ENCODE measurements at regions not wholly inside any gene's neighbourhood (a gene's known extent, or its start where the extent isn't known, plus 50 kb on each side); places are given as distances from the start of the nearest gene placed in this dataset.
"Not testable (repeated sequence)": the region's sequence is repeated elsewhere in the genome, so short reads cannot be mapped to it uniquely, and the experiment has no call there.

DNA sequence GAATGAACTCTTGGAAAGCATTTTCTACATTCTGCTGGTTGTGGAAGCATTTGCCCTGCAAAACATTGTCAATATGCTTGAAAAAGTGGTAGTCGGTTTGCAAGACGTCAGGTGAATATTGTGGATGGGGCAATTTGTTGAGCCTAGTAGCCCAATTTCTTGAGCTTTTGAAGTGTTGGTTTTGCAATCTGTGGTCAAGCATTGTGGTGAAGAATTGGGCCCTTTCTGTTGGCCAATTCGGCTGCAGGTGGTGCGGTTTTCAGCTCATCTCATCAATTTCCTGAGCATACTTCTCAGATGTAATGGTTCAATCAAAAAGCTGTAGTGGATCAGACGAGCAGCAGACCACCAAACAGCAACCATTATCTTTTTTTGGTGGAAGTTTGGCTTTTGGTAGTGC, 426.8 kb upstream of the CDH9 start:
- ATAC-seq (no peak), DNase-seq (no peak)
- no peak overlapping the region for H3K4me3 Mint-ChIP-seq
- no peaks in the 10 kb centered on the region for H3K36me3 Mint-ChIP-seq (ENCODE audit: insufficient read depth)
- no peaks in the 10 kb centered on the region for H3K4me1 Mint-ChIP-seq (ENCODE audit: low read depth)
- H3K9me3 Mint-ChIP-seq: peaks cover 8% of the 10 kb centered on the region
- H3K27me3 Mint-ChIP-seq (ENCODE audit: low read depth): no peaks in the 10 kb centered on the region

DNA sequence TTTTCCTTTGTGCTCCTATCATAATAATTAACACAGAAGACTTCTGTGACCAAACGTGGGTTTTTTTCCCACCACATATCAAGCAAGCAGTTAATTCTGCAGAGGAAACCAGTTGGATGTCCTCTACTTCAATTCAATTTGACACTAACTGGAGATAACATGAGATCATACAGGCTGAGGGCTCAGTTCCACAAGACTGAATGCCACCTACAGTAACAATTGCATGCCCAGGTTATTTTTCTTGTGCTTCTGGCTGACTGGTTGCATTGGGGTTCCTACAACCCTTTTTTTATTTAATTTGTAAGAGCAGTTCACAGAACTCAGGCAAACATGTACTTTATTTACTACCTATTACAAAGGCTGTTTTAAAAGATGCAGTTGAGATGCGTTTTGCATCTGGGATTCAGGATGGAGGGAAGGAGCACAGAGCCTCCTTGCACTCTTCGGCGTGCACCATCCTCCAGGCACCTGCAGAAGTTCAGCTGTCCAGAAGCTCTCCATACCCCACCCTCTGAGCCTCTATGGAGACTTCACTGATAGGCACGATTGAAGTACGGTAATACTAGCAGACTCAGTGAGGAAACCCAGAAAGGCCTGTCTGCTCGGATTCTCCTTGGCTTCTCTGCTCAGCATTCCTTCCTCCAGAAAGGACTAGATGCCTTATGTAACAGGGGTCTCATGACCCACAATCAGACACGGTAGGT, 425.2 kb upstream of the CDH9 start:
- no peaks in the 10 kb centered on the region for H3K36me3 Mint-ChIP-seq (ENCODE audit: insufficient read depth)
- DNase-seq (no peak), ATAC-seq (no peak)
- no peaks in the 10 kb centered on the region for H3K4me1 Mint-ChIP-seq (ENCODE audit: low read depth)
- H3K27me3 Mint-ChIP-seq (ENCODE audit: low read depth): no peaks in the 10 kb centered on the region
- H3K9me3 Mint-ChIP-seq: peaks cover 8% of the 10 kb centered on the region
- no peak overlapping the region for H3K4me3 Mint-ChIP-seq

- Mint-ChIP-seq H3K9me3 (peaks cover 8% of the 10 kb centered on the region), H3K36me3 (ENCODE audit: insufficient read depth) (no peaks in the 10 kb centered on the region), H3K27me3 (ENCODE audit: low read depth) (no peaks in the 10 kb centered on the region), H3K4me3 (no peak overlapping the region), H3K4me1 (ENCODE audit: low read depth) (no peaks in the 10 kb centered on the region)
- no peak for DNase-seq
- no peak for ATAC-seq
Measured at GRCh38 chr5:27462936-27463335, 424.6 kb upstream of the CDH9 start.

DNA sequence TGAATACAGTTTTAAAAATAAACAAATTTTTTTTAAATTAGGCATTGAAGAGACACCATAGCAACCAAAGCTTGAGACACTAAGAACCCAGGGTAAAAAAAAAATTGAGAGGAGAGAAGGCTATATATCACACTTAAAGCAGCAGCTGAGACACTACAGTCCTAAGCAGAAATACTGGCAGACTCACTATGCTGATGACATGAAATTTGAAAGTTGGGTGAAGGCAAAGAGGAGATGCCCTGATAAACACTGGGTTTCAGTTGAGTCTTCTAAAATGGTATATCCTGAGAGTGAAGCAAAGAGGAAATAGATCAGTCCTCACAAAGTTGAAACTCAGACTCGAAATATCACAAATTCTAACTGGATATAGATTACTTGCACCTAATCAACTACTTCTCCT, 419.9 kb upstream of the CDH9 start:
- Mint-ChIP-seq H3K9me3 (no peaks in the 10 kb centered on the region), H3K36me3 (ENCODE audit: insufficient read depth) (no peaks in the 10 kb centered on the region), H3K27me3 (ENCODE audit: low read depth) (no peaks in the 10 kb centered on the region), H3K4me1 (ENCODE audit: low read depth) (no peaks in the 10 kb centered on the region), H3K4me3 (no peak overlapping the region)
- ATAC-seq (no peak), DNase-seq (no peak)

GRCh38 chr5:27451377-27451776, 413.0 kb upstream of the CDH9 start:
- ATAC-seq (no peak), DNase-seq (no peak)
- Mint-ChIP-seq H3K4me1 (ENCODE audit: low read depth) (no peaks in the 10 kb centered on the region), H3K4me3 (no peak overlapping the region), H3K9me3 (peaks cover 4% of the 10 kb centered on the region), H3K27me3 (ENCODE audit: low read depth) (no peaks in the 10 kb centered on the region), H3K36me3 (ENCODE audit: insufficient read depth) (no peaks in the 10 kb centered on the region)

DNA sequence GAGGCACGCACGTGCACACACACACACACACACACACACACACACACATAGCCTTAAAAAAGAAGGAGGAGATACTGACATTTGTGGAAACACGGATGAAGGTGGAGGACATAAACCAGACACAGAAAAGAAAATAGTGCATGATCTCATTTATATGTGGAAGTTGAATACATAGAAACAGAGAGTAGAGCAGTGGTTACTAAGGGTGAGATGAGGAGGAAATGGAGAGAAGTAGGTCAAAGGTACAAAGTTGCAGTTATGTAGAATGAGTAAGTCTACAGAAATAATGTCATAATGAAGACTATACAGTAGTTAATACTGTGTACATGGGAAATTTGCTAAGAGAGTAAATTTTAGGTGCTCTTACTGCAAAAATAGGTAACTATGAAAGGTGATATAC, 412.2 kb upstream of the CDH9 start:
- DNase-seq: no peak
- Mint-ChIP-seq H3K36me3 (ENCODE audit: insufficient read depth) (no peaks in the 10 kb centered on the region), H3K4me1 (ENCODE audit: low read depth) (no peaks in the 10 kb centered on the region), H3K27me3 (ENCODE audit: low read depth) (no peaks in the 10 kb centered on the region), H3K4me3 (no peak overlapping the region), H3K9me3 (peaks cover 4% of the 10 kb centered on the region)
- no peak for ATAC-seq

- H3K4me3 Mint-ChIP-seq; H3K36me3 Mint-ChIP-seq (ENCODE audit: insufficient read depth); DNase-seq; H3K27me3 Mint-ChIP-seq (ENCODE audit: low read depth); ATAC-seq; H3K4me1 Mint-ChIP-seq (ENCODE audit: low read depth): not testable (repeated sequence)
- peaks cover 11% of the 10 kb centered on the region for H3K9me3 Mint-ChIP-seq
Measured at GRCh38 chr5:27439383-27439782, 401.0 kb upstream of the CDH9 start.

GRCh38 chr5:27437594-27438200, 399.3 kb upstream of the CDH9 start:
- ATAC-seq (no peak), DNase-seq (no peak)
- Mint-ChIP-seq H3K4me1 (ENCODE audit: low read depth) (no peaks in the 10 kb centered on the region), H3K4me3 (no peak overlapping the region), H3K9me3 (peaks cover 18% of the 10 kb centered on the region), H3K27me3 (ENCODE audit: low read depth) (no peaks in the 10 kb centered on the region), H3K36me3 (ENCODE audit: insufficient read depth) (no peaks in the 10 kb centered on the region)

- DNase-seq (no peak), ATAC-seq (no peak)
- peaks cover 25% of the 10 kb centered on the region for H3K9me3 Mint-ChIP-seq
Measured at GRCh38 chr5:27434335-27434734, 395.9 kb upstream of the CDH9 start.

DNA sequence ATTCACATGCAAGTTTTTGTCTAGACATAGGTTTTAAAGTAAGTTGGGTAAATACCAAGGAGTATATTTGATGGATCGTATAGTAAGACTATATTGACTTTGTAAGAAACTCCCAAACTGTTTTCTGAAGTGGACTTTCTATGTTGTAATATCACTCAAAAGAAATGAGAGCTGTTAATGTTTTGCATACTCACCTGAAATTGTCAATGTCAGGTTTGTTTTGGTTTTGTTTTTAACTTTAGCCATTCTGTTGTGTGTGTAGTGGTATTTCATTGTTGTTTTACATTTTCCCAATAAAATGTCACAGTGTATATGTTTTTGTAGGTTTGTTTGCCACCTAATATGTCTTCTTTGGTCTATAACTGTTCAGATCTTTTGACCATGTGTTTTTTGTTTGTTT, 375.7 kb upstream of the CDH9 start:
- DNase-seq: no peak
- no peaks in the 10 kb centered on the region for H3K36me3 Mint-ChIP-seq (ENCODE audit: insufficient read depth)
- no peaks in the 10 kb centered on the region for H3K27me3 Mint-ChIP-seq (ENCODE audit: low read depth)
- H3K9me3 Mint-ChIP-seq: peaks cover 18% of the 10 kb centered on the region
- H3K4me1 Mint-ChIP-seq (ENCODE audit: low read depth): no peaks in the 10 kb centered on the region
- ATAC-seq: no peak
- H3K4me3 Mint-ChIP-seq: no peak overlapping the region

More at GRCh38 chr5:27434335-27434734, 395.9 kb upstream of the CDH9 start:
- Mint-ChIP-seq H3K36me3 (ENCODE audit: insufficient read depth) (no peaks in the 10 kb centered on the region), H3K4me3 (no peak overlapping the region), H3K4me1 (ENCODE audit: low read depth) (no peaks in the 10 kb centered on the region), H3K27me3 (ENCODE audit: low read depth) (no peaks in the 10 kb centered on the region)

DNA sequence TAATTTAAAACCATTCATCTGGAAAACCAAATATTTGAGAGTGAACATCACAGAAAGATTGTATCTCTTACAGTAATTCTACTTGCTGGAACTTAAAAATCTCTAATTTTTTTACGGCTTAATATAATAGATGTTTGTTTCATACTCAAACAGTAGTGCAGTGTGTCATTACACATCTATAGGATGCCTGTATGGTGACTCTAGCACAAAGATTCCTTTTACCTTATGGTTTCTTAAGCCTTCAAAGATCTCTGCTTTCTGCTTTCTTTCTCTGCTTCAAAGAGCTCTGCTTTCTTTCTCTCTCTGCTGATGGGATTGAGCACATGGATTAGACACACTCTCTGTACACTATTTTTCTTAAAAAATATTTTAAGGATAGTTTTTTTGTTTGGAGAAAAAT, 374.0 kb upstream of the CDH9 start:
- Mint-ChIP-seq H3K36me3 (ENCODE audit: insufficient read depth) (no peaks in the 10 kb centered on the region), H3K4me1 (ENCODE audit: low read depth) (no peaks in the 10 kb centered on the region), H3K27me3 (ENCODE audit: low read depth) (no peaks in the 10 kb centered on the region), H3K9me3 (peaks cover 20% of the 10 kb centered on the region), H3K4me3 (no peak overlapping the region)
- no peak for ATAC-seq
- DNase-seq: no peak

- Mint-ChIP-seq H3K27me3 (ENCODE audit: low read depth) (no peaks in the 10 kb centered on the region), H3K36me3 (ENCODE audit: insufficient read depth) (no peaks in the 10 kb centered on the region), H3K4me1 (ENCODE audit: low read depth) (no peaks in the 10 kb centered on the region), H3K4me3 (no peak overlapping the region), H3K9me3 (peaks cover 13% of the 10 kb centered on the region)
- no peak for DNase-seq
- ATAC-seq: no peak
Measured at GRCh38 chr5:27406020-27406419, 367.6 kb upstream of the CDH9 start.

DNA sequence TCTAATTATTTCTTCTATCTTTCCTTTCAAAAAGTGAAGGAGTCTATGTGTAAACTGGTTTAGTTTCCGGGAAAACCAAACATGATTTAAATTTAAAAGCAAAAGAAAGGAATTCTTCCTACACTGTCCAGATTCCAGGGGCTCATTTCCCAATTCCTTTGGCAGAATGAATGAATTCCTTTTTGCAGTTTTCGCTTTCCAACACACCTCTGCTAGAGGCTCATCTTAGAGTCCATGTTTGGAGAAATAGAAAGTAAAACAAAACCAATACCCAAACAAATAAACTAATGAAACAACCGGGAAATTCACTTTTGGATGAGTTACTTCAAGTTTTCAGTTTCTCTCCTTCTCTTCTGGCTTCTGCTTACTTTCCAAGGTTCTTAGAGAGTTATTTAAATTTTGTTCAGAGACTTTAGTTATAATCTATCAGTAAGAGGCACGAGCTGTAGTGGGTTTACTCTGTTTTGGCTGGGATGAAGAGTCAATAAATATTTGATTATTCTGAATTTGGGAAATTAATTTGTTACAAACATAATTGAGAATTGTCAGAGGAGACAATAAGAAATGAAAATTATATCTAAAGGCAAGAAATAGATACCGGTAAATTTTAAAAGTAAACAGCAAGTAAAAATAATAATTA, 365.0 kb upstream of the CDH9 start:
- H3K27me3 Mint-ChIP-seq (ENCODE audit: low read depth): no peaks in the 10 kb centered on the region
- DNase-seq (no peak), ATAC-seq (no peak)
- no peaks in the 10 kb centered on the region for H3K36me3 Mint-ChIP-seq (ENCODE audit: insufficient read depth)
- no peak overlapping the region for H3K4me3 Mint-ChIP-seq
- no peaks in the 10 kb centered on the region for H3K4me1 Mint-ChIP-seq (ENCODE audit: low read depth)
- peaks cover 16% of the 10 kb centered on the region for H3K9me3 Mint-ChIP-seq

- DNase-seq: no peak
- H3K27me3 Mint-ChIP-seq (ENCODE audit: low read depth): no peaks in the 10 kb centered on the region
- ATAC-seq: no peak
- H3K4me3 Mint-ChIP-seq: no peak overlapping the region
- H3K4me1 Mint-ChIP-seq (ENCODE audit: low read depth): no peaks in the 10 kb centered on the region
- H3K9me3 Mint-ChIP-seq: peaks cover 12% of the 10 kb centered on the region
- no peaks in the 10 kb centered on the region for H3K36me3 Mint-ChIP-seq (ENCODE audit: insufficient read depth)
Measured at GRCh38 chr5:27402828-27403227, 364.4 kb upstream of the CDH9 start.

DNA sequence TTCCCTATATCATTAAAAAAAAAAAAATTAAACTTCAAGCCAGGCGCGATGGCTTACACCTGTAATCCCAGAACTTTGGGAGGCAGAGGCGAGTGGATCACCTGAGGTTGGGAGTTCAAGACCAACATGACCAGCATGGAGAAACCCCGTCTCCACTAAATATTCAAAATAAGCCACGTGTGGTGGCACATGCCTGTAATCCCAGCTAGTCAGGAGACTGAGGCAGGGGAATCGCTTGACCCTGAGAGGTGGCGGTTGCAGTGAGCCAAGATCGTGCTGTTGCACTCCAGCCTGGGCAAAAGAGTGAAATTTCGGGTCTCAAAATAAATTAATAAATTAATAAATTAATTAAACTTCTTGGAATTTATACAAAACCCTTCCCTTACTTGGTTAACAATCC, 358.6 kb upstream of the CDH9 start:
- Mint-ChIP-seq H3K36me3 (ENCODE audit: insufficient read depth) (no peaks in the 10 kb centered on the region), H3K27me3 (ENCODE audit: low read depth) (no peaks in the 10 kb centered on the region), H3K4me1 (ENCODE audit: low read depth) (no peaks in the 10 kb centered on the region), H3K9me3 (peaks cover 6% of the 10 kb centered on the region), H3K4me3 (no peak overlapping the region)
- no peak for DNase-seq
- no peak for ATAC-seq

All from activated T-cell treated with anti-CD3 and anti-CD28 coated beads, Interleukin-2, amount 50 U/mL, for 4 hours (primary cell).